ENCODE measurements at regions not wholly inside any gene's neighbourhood (a gene's known extent, or its start where the extent isn't known, plus 50 kb on each side); places are given as distances from the start of the nearest gene placed in this dataset.

DNA sequence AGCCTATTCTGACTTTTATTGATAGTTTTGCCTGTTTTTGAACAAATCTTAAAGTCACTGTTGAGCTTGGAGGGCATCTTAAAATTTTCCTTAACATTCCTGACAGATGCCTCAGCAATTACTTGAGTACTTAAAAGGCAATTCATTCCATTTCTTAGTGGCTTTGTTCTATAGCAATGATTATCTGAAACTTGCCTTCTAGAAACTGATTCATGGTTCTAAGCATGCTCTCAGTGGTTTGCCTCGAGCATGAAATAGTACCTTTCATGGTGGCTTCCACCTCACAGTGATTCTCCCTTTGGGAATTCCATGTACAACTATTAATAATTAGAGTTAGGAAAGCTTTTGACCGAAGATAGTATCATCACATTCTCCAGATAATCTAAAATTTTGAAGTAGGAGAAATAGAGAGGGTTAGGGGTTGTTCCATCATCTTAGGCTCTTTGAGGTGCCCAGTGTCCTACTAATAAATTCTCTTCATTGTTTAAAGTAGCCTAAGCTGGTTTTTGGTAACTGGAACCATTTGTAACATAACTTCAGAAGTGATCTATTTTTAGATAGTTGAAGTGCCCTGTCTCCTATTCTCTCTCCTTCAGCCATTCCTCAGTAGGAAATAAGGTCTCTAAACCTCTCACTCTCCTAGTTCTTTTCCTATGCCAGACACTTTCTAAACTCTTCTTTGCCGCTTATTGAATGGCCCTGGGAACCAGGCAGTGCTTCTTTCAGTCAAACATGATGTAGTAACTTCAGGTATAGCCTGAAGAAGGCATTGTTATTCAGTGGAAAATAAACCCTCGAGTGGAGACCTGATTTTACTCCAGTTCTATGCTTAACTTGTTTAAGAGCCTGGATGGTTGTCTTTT lies 156.1 kb downstream of the HAUS1 start:
- H3K27ac ChIP-seq, result no peak overlapping the region
- TF ChIP-seq, protein P1, sequence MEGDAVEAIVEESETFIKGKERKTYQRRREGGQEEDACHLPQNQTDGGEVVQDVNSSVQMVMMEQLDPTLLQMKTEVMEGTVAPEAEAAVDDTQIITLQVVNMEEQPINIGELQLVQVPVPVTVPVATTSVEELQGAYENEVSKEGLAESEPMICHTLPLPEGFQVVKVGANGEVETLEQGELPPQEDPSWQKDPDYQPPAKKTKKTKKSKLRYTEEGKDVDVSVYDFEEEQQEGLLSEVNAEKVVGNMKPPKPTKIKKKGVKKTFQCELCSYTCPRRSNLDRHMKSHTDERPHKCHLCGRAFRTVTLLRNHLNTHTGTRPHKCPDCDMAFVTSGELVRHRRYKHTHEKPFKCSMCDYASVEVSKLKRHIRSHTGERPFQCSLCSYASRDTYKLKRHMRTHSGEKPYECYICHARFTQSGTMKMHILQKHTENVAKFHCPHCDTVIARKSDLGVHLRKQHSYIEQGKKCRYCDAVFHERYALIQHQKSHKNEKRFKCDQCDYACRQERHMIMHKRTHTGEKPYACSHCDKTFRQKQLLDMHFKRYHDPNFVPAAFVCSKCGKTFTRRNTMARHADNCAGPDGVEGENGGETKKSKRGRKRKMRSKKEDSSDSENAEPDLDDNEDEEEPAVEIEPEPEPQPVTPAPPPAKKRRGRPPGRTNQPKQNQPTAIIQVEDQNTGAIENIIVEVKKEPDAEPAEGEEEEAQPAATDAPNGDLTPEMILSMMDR (IDR thresholded peaks at IDR 0.05), result no peak
- TF ChIP-seq ZFX (IDR thresholded peaks at IDR 0.05; ENCODE audit: borderline replicate concordance), result no peak

DNA sequence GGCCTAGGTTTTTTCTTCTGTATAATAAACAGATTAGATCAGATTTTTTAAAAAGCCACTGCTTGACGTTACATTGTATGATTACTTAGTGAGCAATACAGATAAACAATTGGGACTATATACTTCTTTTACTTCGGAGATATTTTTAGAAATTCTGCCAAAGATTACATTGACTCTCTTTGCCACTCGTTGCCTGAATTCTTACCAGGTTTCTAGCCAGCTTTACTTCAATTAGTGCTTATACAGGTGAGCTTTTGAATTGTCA lies 156.6 kb downstream of the HAUS1 start:
- TF ChIP-seq ZFX (IDR thresholded peaks at IDR 0.05; ENCODE audit: borderline replicate concordance), result no peak
- TF ChIP-seq, protein P1 (IDR thresholded peaks at IDR 0.05), result no peak
- no peak overlapping the region for H3K27ac ChIP-seq

DNA sequence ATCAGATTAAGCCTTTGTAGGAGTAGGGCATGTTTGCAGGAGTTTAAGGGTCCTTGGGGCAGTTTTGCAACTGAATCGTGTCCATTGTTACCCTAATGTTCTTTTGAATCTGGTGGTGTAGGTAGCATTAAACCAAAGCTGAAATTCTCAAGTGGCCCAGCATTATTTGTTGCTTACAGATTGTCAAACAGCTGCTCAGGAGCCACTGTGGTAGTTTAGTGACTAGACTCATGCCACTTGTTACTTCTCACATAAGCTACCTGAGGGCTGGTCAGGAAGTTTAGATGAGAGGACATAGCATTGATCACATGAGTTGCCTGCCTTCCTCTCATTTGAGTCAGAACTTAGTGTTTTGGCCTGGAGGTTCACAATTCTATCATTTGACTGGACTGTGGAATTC lies 157.6 kb downstream of the HAUS1 start:
- TF ChIP-seq, protein P1 (IDR thresholded peaks at IDR 0.05), result no peak
- TF ChIP-seq ZFX (IDR thresholded peaks at IDR 0.05; ENCODE audit: borderline replicate concordance), result no peak
- no peak overlapping the region for H3K27ac ChIP-seq

DNA sequence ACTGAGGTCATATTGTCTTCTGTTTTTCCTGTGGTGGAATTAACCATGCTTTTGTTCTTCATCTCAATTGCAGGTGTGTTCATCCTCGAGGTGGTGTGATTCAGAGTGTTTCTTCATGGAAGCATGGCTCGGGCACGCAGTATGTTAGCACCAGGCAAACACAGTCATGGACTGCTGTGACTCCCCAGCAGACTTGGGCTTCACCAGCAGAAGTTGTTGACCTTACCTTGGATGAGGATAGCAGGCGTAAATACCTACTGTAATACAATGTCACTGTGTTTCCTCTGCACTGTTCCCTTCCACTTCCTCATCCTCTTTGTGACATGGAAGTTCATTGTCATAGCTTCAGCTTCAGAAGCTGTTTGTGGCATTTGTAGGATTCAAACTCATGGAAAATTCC lies 158.7 kb downstream of the HAUS1 start:
- TF ChIP-seq, protein P1 (IDR thresholded peaks at IDR 0.05), result no peak
- no peak for TF ChIP-seq ZFX (IDR thresholded peaks at IDR 0.05; ENCODE audit: borderline replicate concordance)
- no peak overlapping the region for H3K27ac ChIP-seq

DNA sequence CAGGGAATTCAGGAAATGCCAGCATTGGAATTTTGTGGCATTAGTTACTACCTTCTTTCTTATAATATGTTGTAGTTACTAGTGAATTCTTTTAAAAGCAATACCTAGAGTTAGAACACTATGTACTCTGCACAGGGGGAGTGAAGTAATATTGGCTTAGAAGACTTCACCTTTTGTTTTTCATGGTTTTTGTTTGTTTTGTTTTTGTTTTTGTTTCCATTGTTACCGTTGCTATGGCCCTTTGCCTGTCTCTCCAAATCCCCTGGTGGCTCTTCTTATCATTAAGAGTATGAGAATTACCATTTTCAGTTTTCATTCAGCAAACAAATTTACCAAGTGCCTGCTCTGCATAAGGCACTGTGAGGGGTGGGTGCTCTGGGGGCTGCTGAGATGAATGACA lies 160.1 kb downstream of the HAUS1 start:
- H3K27ac ChIP-seq, result no peak overlapping the region

DNA sequence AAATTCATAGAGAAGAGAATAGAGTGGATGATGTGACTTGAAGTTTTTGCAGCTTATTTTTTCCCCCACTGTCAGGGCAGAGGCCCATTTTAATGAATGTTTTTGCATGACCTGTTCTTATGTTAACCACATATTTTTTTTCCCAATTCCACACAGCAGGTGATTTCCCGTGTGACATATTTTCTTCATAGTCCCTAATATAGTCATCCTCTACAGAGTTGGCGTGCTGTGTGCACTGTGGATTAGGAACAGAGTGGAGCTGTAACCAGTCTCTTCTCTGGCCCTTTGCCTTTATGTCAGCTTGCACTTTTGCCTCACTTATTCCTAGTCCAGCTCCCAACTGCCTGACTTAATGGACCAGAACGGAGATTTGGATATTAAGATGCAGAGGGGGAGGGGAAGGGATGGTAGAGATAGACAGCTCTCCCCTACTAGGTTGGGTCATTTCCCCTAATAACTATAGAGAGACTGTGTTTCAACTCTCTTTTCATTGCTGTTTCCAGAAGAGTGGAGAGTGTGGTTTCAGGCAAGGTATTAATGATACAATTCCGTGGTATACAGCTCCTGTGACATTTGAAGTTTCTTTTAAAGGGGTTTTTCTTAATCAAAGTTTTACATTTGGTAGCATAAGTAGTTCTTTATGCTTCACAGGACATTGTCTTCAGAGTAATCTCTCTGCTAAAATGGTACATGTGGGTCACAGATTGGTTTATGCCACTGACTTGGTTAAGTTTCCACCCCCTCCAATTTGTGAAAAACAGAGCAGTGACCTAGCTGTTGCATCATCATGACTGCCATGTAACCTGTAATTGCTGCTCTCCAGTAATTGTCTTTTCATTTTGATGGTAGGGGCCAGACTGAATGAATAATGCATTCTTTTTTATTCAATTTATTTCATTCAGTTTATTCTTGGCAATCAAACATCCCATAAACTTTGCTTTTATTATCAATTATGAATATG lies 161.3 kb downstream of the HAUS1 start:
- no peak overlapping the region for H3K27ac ChIP-seq
- TF ChIP-seq, protein P1 (IDR thresholded peaks at IDR 0.05), result no peak
- TF ChIP-seq ZFX (IDR thresholded peaks at IDR 0.05; ENCODE audit: borderline replicate concordance), result no peak

More for the DNA sequence above, 160.1 kb downstream of the HAUS1 start:
- no peak for TF ChIP-seq ZFX (IDR thresholded peaks at IDR 0.05; ENCODE audit: borderline replicate concordance)
- TF ChIP-seq, protein P1 (IDR thresholded peaks at IDR 0.05), result no peak

DNA sequence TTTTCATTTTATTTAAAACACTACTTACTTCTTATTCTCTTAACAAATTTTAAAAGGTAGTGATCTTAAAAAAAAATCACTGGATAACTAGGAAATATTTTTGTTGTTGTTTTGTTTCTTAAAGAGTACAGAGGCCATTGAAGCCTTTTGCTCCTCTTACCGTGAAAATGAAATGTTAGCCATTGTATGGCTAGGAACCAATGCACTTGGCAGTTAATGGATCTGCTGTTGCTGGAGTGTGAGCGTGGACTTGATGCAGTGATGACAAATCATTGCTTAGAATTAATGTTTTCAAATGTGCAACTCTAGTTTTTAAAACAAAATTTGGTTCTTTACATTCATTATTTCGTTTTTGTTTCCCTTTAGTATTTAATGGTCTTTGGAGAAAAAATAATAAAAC lies 162.3 kb downstream of the HAUS1 start:
- TF ChIP-seq, protein P1 (IDR thresholded peaks at IDR 0.05), result no peak
- no peak for TF ChIP-seq ZFX (IDR thresholded peaks at IDR 0.05; ENCODE audit: borderline replicate concordance)
- no peak overlapping the region for H3K27ac ChIP-seq

All from 22Rv1 (cell line).